ENCODE measurements at regions not wholly inside any gene's neighbourhood (a gene's known extent, or its start where the extent isn't known, plus 50 kb on each side); places are given as distances from the start of the nearest gene placed in this dataset.

GRCh38 chr17:72359811-72360210 lies 239.0 kb downstream of the SOX9 start:
- H3K27me3 ChIP-seq: no peaks in the 10 kb centered on the region
- intact Hi-C loops (cut with DNase I): no loop called here
- DNase-seq (no peak), ATAC-seq (no peak)
- no peaks in the 10 kb centered on the region for H3K36me3 ChIP-seq
- no peaks in the 10 kb centered on the region for H3K4me1 ChIP-seq
- no peaks in the 10 kb centered on the region for H3K9me3 ChIP-seq
- no peak for TF ChIP-seq CTCF (IDR thresholded peaks at IDR 0.05)
- H3K27ac ChIP-seq: no peak overlapping the region
- no peak overlapping the region for H3K4me3 ChIP-seq

DNA sequence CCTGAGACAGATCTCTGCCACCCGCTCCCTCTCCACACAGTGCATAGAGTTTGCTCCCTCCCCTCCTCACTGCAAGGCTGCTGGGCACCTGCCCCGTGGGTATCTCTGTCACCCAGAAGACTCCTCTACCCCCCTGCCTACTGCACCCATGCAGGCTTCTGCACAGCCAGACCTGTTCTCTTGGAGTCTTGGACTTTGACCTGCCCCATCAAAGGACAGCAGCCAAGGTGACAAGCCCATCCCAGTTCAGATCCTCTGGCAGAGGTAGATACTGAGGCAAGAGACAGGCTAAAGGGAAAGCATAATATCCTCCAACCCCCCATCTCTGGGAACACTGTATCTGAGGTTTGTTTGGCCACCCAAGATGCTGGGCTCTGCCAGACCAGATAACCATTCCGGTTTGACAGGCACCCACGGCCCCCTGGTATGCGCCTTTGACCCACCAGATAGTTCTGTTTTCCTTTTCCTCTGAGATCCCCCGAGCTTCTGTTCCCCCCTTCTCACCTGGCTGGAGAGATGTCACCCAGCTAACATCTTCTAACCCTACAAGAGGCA lies 239.6 kb downstream of the SOX9 start:
- DNase-seq: no peak

GRCh38 chr17:72361892-72362291 lies 241.1 kb downstream of the SOX9 start:
- H3K27ac ChIP-seq: no peak overlapping the region
- no peaks in the 10 kb centered on the region for H3K27me3 ChIP-seq
- no peaks in the 10 kb centered on the region for H3K36me3 ChIP-seq
- H3K9me3 ChIP-seq: no peaks in the 10 kb centered on the region
- no peak overlapping the region for H3K4me3 ChIP-seq
- intact Hi-C loops (cut with DNase I): no loop called here
- no peak for DNase-seq
- ATAC-seq: no peak
- H3K4me1 ChIP-seq: no peaks in the 10 kb centered on the region
- TF ChIP-seq CTCF (IDR thresholded peaks at IDR 0.05): no peak

More for the DNA sequence above, 239.6 kb downstream of the SOX9 start:
- TF ChIP-seq CTCF (IDR thresholded peaks at IDR 0.05): no peak
- intact Hi-C loops (cut with DNase I): no loop called here
- no peak overlapping the region for H3K27ac ChIP-seq
- no peaks in the 10 kb centered on the region for H3K36me3 ChIP-seq
- H3K27me3 ChIP-seq: no peaks in the 10 kb centered on the region
- no peak overlapping the region for H3K4me3 ChIP-seq
- H3K9me3 ChIP-seq: no peaks in the 10 kb centered on the region
- no peaks in the 10 kb centered on the region for H3K4me1 ChIP-seq
- no peak for ATAC-seq

GRCh38 chr17:72362376-72363088 lies 241.7 kb downstream of the SOX9 start:
- H3K36me3 ChIP-seq: no peaks in the 10 kb centered on the region
- H3K4me3 ChIP-seq: no peak overlapping the region
- ATAC-seq: no peak
- H3K27me3 ChIP-seq: no peaks in the 10 kb centered on the region
- no peaks in the 10 kb centered on the region for H3K9me3 ChIP-seq
- intact Hi-C loops (cut with DNase I): no loop called here
- H3K27ac ChIP-seq: no peak overlapping the region
- no peak for TF ChIP-seq CTCF (IDR thresholded peaks at IDR 0.05)
- no peaks in the 10 kb centered on the region for H3K4me1 ChIP-seq
- no peak for DNase-seq

- no peak overlapping the region for H3K27ac ChIP-seq
- ATAC-seq (no peak), DNase-seq (no peak)
- no peak overlapping the region for H3K4me3 ChIP-seq
- intact Hi-C loops (cut with DNase I): no loop called here
- no peaks in the 10 kb centered on the region for H3K4me1 ChIP-seq
- no peak for TF ChIP-seq CTCF (IDR thresholded peaks at IDR 0.05)
- H3K9me3 ChIP-seq: no peaks in the 10 kb centered on the region
- no peaks in the 10 kb centered on the region for H3K36me3 ChIP-seq
- no peaks in the 10 kb centered on the region for H3K27me3 ChIP-seq
Observed at GRCh38 chr17:72363089-72363610, 242.3 kb downstream of the SOX9 start.
